ENCODE measurements at regions not wholly inside any gene's neighbourhood (a gene's known extent, or its start where the extent isn't known, plus 50 kb on each side); places are given as distances from the start of the nearest gene placed in this dataset.
A peak's percentile ranks its signal among the peaks of the same experiment; 100 is the strongest.

DNA sequence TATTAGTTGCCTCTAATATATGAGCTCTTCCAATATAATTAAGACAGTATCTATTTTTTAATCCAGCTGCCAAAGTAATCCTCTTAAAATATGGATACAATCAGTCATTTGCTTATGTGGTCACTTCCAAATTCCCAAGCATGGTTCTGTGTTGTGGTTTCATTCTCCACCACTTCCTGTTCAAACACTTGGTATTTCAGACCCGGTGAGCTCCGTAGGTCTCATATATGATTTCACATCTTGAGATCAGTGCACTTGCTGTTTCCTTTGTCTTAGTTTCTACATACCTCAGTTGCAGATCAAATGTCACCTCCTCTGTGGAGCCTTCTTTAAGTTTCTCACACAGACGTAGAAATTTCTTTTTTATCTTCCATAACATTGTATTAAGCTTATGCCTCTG is 254.2 kb downstream of the KCNS3 start:
- no peak for DNase-seq (ENCODE audit: low spot score)

DNA sequence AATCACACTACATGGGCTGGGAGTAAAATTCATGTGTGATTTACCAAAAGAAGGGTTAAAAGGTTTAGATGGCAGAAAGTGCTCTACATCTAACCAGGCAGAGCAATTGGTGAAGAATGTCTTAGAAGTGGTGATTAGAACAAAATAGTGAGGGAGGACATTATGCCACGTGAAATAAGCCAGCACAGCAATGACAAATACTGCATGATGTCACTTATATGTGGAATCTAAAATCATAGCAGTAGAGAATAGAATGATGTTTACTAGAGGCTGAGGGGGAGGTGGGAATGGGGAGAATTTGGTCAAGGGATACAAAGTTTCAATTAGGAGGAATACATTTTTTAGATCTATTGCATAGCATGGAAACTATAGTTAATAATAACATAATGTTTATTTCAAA is 253.3 kb downstream of the KCNS3 start:
- no peak for DNase-seq (ENCODE audit: low spot score)

DNA sequence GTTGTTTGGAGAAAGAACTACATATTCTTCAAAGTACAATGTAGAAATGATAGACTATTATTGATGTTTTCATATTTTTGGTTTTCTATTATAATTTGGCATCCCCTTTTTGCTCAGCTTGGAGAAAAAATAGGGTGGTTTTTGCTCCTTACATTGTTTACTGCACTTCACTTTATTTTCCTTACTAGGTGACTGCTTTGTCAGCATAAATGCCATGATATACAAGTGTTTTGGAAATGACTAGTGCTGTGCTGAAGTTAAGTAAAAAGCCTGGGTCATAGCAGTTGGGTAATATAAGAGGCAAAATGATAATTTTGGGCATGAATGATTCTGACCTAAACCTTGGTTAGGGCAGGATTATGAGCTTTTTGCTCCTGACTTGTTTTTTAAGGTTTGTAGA is 250.9 kb downstream of the KCNS3 start:
- DNase-seq (ENCODE audit: low spot score), result no peak

DNA sequence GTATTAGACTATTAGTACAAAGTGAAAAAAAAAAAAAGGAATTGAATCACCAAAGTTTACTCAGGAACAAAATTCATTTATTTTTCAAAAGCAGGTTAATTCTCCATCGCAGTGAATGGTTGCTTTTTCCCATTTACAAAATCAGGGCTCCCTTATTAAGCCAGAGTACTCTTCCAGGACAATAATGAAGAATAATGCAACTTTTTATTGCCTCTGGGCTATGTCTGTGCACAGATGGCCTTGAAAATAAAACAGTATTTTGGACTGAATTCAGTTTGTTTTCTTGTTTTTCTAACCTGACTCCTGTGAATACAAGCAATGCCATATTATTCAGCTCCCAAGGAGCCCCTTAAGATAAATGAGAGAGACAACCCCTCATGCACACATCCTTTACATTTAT is 246.8 kb downstream of the KCNS3 start:
- DNase-seq (ENCODE audit: low spot score), result no peak

DNA sequence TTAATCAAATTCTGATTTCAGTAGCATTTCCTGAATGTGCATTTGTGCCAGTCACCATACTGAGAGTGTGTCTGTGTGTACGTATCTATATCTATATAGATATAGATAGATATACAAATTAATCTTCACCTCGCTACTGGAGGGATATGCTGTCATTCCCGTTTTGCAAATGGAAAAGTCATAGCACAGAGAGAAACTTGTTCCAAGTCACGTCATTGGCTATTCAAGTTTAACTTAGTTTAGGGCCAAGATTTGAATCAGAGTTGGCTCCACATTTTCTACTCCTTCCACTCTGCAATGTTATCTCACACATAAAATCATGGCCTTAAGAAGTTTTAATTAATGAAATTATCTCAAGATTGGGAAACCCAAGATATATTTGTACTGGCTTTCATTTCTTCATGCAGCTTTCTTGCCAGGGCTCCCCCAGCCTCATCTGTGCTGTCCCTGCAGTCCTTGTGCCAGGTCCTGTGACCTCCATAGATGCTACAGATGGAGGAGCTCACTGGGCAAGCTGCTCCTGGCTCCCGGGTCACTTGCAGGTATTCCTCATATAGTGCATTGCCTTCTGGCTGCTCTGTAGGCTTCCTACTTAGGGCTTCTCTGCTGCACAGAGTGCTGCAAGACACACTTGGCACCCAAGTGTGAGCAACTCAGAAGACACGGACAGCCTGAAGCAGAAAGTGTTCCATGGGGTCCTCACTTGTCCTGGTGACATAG is 245.8 kb downstream of the KCNS3 start:
- DNase-seq (ENCODE audit: low spot score), result no peak

DNA sequence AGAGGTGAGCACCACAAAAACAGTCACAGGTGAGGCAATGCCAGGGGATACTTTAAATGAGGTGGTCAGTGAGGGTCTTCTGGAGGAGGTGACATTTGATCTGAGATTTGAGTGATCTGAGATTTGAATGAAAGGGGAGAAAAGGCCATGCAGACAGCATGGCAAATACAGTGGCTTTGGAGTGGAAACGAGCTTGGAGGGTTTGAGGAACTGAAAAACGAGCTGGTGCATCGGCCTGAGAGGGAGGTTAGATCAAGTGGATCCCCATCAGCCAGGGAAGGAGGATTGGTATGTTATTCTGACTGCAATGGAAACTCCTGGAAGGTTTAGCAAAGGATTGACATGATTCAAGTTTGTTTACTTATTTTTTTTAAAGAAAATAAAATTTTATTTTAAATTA is 245.1 kb downstream of the KCNS3 start:
- DNase-seq (ENCODE audit: low spot score), result no peak

DNA sequence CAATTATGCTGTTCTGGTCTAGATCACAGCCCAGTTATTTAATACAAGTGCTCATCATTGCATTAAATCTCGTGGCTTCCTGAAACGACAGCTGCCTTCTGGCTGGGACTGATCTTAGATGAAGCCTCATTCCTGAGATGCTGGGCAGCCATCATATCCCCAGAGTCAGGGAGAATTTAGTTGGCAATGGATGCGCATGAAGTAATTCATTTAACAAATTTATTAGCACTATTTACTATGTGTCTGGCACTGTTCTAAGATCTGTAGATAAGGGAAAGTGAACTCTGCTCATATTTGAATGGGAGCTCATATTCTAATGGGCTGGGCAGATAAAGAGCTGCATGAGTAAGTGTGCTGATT is 244.7 kb downstream of the KCNS3 start:
- no peak for DNase-seq (ENCODE audit: low spot score)

DNA sequence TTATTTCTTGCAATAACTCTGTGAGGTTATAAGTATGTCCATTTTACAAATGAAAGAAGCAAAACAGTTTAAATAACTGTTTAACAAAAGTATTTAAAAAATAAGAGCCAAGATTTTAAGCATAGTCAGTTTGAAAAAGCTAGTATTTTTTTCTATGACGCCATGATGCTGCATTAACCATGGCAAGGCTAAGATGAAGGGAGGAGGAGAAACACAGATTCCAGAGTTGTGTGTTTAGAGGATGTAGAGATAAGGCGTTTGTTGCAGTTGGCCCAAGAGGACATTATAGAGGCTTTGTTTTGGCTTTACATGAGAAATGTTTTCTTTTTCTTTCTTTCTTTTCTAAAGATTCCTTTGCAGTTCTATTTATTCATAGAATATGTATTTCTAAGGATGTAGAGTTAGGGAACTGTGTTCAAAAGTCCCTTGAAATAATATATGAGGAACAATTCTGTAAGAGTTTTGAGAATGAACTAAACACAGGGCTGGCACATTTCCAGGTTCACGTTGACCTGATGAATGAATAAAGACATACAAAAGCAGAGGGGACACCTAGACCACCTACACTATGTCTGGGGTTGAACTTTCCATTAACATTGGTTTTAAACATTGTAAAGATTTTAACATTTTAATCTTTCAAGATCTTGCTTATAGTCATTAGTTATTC is 244.2 kb downstream of the KCNS3 start:
- DNase-seq (ENCODE audit: low spot score), result no peak

DNA sequence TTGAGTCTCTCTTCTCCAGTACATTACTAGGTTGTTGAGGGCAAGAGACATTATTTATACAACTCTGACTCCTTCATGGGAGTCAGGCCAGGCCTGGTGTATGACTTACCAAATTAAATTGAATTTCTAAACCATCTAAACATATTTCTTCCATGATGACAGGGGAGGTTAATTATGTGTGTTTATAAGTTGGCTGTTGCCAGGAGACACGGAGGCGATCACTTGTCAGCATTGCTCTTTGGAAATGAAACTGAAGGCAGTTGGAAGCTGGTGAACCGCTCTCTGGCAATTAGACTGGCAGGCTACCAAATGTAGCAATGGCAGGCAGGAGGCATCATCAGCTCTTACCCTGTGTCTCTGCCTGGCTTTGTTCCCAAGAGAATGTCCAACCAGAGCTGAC is 241.4 kb downstream of the KCNS3 start:
- DNase-seq (ENCODE audit: low spot score), result no peak

DNA sequence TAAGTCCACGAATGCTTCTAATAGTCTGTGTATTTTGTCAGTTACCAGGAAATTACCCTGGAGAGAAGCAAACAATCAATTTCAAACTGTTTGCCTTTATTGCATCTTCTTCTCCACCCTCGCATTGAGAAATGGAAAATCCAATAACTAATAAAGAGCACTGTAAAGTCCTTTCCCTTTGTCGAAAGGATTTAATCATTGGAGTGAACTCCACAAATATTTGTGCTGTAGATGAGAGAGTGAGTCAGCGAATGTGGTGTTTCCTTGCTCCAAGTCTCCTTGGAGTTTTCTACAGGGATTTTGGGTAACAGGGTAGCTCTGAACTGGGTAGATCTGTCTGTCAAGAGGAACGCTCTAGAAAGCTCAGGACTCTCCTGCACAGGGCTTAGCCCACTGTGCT is 240.2 kb downstream of the KCNS3 start:
- DNase-seq (ENCODE audit: low spot score), result no peak

DNA sequence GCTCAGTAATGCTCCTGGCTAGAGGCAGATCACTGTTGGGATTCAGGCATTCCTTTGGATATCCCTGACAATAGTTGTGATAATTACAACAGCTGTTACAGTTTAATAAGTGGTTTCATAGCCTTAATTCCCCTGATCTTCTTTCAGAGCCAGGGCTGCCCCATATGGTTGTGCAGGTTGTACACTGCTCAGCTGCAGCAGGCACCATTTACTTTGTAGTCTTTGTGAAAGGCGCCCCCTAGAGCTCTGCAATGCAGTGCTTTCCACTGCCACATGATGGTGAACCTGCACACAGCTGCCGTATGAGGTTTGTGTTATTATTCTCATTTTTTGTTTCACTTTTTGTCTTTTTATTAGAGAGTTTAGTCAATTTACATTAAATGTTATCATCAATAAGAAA is 239.1 kb downstream of the KCNS3 start:
- peak; percentile 28 for DNase-seq (ENCODE audit: low spot score)

DNA sequence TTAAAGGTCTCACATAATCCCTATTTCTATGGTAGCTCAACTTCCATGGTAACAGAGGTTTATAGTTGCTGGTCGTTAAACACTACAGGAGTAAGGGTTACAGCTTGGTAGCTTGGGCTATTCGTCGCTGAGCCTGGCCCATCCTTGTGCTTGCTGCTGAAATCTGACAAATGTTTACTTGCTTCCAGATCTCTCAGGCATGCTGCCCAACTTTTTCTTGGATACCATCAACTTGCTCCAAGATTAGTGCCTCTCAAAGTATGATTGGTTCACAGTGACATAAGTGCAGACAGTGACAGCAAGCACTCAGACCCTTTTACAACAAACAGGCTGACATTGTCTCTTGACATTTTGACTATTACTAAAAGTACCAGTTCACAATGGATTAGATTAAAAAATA is 231.8 kb downstream of the KCNS3 start:
- no peak for DNase-seq (ENCODE audit: low spot score)

DNA sequence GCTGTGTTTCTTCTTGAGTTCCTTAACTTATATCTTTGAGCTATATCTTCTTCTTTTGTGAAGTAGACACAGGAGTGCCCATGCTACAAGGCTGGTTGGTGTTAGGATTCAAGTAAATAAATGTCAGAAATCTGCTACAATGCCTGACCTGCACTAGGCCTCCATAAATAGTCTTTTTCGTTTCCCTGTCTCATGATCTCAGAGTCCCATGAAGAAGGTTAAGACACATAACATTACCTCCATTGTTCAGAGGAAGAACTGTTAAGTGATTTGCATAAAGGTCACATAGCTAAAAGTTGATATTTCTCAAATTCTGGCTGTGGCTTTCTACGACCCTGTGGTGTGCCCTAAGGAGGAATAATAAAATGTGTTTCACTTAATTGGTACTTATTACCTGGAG is 228.4 kb downstream of the KCNS3 start:
- DNase-seq (ENCODE audit: low spot score), result no peak

DNA sequence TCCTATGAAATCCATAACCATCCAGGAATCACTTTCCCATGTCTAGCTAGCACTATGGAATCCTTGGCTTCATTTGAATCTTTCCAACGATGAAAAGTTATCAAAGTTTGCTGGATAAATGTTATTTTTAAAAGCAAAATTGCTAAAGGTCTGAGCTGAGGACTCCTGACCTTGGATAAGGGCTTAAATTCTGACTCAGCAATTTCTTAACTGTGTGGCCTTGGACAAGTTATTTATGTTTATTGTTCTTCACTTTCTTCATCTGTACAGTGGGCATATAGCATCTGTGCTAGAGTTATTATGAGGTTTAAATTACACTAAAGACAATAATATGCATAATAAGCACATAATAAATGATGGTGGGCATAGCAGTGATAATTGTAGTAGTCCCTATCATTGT is 227.5 kb downstream of the KCNS3 start:
- DNase-seq (ENCODE audit: low spot score), result no peak

DNA sequence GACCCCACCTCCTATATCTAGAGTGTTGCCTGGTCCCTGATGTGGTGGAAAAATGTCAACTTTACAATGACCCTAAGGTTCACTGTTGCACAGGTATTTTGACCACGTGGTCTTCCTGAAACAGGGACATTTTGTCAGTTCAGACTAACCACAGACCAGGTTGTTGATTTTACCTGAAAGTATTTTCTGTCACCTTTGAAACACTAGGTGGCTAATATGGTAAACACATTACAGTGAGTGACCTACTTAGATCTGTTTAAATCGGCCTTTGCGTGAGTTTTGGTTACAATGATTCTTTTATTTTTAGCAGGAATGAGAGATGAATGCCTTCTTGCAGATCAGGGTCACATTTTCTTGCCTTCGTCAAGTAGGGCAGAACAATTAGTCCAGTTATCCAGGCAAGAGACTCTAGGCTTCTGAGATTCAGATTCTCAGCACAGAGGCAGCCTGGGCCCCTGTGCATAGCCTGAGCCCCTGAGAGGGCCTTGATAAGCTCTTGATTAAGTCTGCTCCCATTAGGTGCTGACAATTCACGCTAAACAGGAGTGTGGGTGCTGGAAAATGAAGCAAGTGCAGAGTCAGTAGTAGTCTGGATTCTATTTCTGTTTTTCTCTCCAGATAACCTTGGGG is 226.2 kb downstream of the KCNS3 start:
- no peak for DNase-seq (ENCODE audit: low spot score)

DNA sequence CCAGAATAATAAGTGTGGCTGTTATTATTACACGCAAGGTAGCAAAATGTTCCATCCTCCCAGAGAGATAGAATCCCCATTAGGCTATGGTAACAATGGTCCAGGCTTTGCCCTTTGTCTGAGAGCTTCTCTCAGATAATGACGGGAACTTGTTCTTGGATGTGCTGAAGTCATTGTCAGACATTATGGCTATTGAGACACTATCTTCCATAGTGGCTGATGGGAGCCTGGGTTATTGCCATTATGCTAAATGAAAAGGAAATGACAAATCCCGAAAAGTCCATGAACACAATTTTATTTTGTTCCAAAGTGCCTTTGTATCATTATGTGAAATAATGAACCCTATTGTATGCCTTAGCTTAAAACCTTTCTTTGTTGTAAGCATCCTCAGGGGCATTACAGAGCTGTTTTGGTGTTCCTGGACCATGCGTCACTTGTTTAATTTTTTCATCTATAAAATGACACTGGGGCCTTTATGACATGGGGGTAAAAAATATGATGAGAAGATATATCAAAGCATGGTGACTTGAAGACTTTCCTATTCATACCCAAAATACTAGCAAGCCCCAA is 218.5 kb downstream of the KCNS3 start:
- DNase-seq (ENCODE audit: low spot score), result no peak

DNA sequence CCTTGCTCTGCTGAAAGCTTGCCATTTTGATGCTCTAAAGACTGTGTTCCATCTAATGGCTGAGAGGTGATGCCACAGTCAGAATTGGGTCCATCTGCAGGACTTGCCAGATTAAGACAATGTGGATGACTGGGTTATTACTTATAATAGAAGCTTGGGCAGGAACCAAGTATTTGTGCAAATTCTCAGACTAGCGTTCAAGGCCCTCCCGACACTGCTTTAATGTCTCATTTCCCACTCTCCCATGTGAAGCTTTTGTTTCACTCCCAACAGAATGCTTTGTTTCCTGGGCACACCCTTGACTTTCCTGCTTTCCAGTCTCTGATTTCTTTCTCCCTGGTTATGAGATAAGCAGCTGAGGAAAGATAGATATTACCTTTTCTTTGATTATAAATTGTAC is 215.8 kb downstream of the KCNS3 start:
- DNase-seq (ENCODE audit: low spot score), result no peak

DNA sequence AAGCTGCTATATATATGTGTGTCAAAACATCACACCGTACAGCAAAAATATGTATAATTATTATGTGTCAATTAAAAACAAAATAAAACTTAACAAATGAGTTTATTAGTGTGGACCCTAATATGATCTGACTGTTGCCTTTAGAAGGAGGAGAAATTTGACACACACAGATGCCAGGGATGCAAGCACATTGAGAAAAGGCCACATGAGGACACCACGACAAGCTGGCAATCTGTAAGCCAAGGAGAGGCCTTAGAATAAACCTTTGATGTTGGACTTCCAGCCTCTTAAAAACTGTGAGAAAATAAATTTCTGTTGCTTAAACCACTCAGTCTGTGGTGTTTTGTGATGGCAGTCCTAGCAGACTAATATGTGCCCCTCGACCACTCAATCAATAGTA is 214.7 kb downstream of the KCNS3 start:
- no peak for DNase-seq (ENCODE audit: low spot score)

DNA sequence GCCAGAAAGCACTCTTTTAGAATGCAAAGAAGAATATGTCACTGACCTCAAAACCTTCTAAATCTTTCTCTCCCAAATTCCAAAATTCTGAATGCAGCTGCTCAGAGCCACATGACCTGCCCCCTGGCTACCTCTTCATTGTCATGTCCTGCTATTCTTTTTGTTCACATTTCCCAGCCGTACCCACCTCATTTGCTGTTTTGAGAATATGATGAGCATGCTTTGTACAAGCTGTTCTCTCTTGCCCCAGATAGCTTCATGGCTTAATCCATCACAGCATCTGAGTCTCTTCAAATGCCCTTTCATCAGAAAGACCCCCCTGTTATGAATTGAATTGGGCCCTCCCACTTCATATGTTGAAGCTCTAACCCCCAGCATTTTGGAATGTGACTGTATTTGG is 214.3 kb downstream of the KCNS3 start:
- DNase-seq (ENCODE audit: low spot score), result no peak

DNA sequence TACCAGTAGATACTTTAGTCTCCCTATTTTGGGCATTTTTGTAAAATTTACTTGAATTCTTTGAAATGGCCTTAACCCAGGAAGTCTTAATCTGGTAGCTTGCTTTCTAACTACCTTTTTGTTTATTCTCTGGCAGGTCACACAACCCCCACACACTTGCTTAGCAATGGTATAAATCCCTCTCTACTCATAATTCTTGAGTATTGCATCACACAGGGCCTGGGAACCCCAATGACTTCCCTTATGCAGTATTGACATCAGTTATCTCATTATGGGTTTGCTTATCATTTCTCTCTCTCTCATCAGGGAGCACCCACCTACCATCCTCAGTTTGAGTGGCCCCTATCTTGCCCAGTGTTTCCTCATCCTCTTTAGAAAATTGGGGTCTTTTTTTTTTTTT is 207.1 kb downstream of the KCNS3 start:
- DNase-seq (ENCODE audit: low spot score), result no peak

DNA sequence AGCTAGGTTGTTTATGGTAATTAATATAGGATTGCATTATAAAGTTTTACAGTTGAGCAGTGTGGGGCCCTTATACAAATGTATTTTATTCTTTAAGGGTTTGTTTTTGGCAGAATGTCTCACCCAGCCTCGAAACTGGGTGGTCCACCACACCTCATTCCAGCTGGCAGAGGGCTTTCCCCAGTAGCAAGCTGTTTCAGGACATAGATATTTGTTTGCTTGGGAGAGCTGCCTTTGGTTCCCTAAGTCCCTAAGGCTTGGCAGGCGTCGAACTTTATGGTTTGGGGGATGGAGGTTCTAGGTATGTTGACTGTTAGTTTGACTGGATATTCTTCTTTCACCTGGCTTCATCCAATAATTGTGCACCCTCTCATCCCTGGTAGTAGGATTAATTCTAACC is 205.9 kb downstream of the KCNS3 start:
- DNase-seq (ENCODE audit: low spot score), result no peak

DNA sequence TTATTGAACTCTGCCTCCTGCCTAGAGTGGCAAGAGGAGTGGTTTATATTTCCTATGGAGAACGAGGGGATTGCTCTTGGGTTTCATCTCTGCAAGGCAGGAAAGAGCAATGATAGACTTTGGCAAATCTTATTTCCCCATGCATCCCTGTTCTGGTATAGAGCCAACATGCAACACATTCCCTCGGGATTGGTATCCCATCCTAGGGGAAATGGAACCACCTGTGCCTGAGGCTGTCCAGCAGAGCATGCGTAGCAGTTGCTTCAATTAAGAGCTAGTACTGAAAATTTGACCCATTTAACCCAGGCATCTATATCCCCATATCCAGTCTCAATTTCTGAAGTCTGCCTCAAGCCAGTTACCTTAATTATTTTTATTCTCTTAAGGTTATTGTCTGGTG is 205.3 kb downstream of the KCNS3 start:
- no peak for DNase-seq (ENCODE audit: low spot score)

DNA sequence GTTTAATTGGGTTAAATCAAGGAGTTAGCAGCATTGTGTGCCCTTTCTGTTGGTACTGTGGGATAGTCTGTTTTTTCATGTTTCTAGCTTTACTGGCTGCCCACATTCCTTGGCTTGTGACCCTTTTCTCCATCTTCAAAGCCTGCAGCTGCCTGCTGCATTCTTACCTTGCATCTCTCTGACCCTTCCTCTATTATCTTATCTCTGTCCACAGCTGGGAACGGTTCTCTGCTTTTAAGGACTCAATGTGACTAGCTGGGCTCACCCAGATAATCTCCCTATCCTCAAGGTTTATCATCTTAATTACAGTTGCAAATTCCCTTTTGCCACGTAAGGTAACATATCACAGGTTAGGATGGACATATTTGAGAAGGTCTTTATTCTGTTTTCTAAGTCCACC is 199.7 kb downstream of the KCNS3 start:
- no peak for DNase-seq (ENCODE audit: low spot score)

DNA sequence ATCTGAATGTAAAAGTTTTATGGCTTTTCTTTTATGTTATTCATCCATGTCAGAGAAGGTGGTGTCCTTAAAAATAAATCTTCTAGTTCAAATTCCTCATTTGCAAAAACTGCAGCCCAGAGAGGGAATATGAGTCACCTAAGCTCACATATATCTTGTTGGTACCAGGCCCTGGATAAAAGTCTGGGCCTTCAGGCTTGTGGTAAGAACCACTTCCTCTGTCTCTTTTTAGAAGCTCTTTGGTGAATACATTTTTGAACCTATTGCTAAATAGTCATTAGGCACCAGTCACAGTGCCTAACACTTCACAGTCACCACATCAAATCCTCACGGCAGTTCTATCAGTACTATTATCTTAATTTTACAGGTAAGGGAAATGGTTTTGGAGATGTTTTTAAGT is 199.2 kb downstream of the KCNS3 start:
- no peak for DNase-seq (ENCODE audit: low spot score)
